GM13977 (cell line): ENCODE measurements at regions not wholly inside any gene's neighbourhood (a gene's known extent, or its start where the extent isn't known, plus 50 kb on each side); places are given as distances from the start of the nearest gene placed in this dataset.
"Not testable (repeated sequence)": the region's sequence is repeated elsewhere in the genome, so short reads cannot be mapped to it uniquely, and the experiment has no call there.

ENCODE experiments used
- DNase-seq: peaks from one replicate; pipeline ENCODE4 v3.0.0; 2012; ENCODE audit warnings: low spot score
- CTCF ChIP-seq: IDR thresholded peaks from 2 replicates; pipeline ENCODE4 v1.5.1; 2012; ENCODE audit warnings: mild to moderate bottlenecking, control low read depth; ENCODE audit not compliant: insufficient read depth; ENCODE audit errors: extremely low read depth, missing control alignments
- in situ Hi-C: fragments of 300-500 bp; cut with MboI; formaldehyde crosslinking; loops from one replicate; pipeline ENCODE4 v1.12.0; 2022; ENCODE audit warnings: low sequenced_read_pairs, low pct_unique_long_range_greater_than_20kb, mixed read lengths, inconsistent platforms; ENCODE audit not compliant: unreplicated experiment

DNA sequence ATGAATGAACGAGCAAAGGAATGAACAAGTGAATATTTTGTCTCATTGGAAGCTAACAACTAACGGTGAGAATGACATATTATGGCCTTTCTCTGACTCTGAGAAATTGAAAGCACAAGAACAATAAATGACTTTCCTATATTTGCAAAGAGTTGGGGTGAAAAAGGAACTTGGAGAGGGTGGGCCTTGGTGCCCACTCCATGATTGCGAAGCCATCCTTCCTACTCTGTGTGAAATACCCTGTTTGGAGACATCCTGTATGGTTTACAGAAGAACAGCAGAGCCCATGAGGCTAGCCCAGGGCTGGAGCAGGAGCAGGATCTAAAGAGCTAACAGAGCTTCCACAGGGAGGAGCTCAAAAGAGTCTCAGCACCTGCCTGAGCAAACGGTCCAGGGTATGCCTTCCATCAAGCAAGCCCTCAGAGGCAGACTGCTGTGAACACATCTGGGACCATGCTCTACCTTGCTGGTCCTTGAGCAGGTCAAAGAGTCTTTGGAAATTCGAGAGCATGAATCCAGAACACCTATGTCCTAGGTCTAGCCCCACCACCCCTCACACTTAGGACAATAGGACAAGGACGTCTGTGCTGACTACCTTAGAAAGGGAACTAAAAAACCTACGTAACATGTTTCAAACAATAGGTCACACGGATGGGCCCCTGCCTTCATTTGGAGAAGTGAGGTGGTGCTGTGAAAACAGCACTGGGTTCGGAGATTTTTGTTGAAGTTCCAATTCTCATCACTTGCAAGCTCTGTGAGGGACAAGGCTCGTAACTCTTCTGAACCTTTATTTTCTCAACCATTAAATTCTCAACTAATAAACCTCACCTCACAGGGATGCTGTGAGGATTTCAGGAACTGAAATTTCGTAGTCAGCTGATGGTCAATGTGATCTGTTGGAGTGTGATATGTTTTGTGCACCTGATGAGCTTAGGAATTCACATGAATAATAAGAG lies 377.4 kb downstream of the RRAGC start:
- TF ChIP-seq CTCF, result no peak
- in situ Hi-C loops, result no loop called here
- no peak for DNase-seq

DNA sequence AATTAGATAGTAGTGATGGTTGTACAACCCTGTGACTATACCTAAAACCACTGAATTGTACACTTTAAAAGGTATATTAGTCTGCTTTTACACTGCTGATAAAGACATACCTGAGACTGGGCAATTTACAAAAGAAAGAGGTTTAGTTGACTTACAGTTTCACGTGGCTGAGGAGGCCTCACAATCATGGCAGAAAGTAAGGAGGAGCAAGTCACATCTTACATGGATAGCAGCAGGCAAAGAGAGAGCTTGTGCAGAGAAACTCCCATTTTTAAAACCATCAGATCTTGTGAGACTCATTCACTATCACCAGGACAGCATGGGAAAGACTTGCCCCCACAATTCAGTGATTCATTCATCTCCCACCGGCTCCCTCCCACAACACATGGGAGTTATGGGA lies 379.9 kb downstream of the RRAGC start:
- DNase-seq, in situ Hi-C loops: not testable (repeated sequence)

- in situ Hi-C loops, result no loop called here
- no peak for DNase-seq
- TF ChIP-seq CTCF, result no peak
Observed at GRCh38 chr1:38477811-38478210, 381.8 kb downstream of the RRAGC start.

DNA sequence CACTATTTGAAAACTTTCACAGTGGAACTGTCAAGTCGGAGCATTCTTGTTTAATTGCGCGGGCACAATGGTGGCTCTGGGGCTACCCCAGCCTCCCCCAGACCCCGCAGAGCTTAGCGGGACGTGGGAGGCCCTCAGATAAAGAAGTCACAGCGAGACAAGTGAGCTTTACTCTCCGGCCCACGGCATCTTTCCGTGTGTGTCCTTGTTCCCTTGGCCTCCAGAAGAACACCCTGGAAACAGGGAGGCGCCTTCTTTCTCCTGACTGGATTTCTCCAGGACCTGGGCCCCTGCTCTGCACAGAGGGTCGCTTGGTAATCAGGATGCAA lies 382.8 kb downstream of the RRAGC start:
- in situ Hi-C loops, result no loop called here
- TF ChIP-seq CTCF, result no peak
- no peak for DNase-seq

DNA sequence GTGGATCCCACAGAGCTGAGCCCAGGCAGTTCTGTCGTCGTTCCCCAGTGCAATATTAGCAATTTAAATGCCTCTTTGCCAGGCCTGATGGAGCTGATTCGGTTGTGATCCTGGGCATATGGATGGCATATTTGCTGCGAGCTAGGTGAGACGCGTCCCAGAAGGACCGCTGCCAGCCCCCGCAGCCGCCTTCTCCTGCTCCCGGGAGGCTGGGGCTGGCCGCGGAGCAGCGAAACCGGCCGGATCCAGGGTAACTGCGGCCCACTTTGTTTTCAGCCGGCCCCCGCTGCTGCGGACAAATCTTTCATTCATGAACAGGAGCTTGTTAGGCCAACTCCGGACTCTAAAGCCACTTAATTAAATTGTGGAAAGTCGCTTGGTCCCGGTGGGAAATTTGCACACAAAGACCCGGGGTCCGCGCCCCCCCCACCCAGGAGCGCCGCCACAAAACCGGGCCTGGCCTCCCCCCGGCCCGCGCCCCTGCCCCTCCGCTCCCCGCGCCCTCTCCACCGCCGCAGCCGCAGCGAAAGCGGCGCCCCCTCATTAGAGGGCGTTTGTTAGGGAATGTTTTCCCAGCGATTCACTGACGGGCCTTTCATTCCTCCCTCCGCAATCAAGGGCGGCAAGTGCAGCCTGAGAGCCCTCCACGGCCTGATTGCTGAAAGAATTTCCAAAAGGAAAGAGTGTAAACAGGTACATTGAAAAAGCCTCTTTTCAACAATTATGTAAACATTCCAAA lies 383.3 kb downstream of the RRAGC start:
- in situ Hi-C loops, result no loop called here
- DNase-seq, result peak; percentile 34
- no peak for TF ChIP-seq CTCF

DNA sequence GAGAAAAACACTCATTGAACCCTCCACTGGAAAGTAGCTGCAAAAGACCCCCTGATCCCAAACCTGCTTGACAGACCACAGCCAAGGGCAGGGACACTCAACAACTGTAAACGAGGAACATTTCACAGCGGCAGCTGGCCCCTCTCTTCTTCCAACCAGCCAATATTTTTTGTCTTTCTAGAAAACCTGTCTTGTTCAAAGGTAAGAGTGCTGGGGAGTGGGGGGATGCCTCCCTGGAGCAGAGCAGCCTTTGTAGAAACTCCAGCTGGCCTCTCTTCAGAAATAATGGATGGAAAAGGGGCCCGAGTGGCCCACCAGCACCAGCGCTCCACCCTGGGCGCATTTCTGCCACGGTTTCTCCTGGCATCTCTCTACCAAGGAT lies 384.0 kb downstream of the RRAGC start:
- TF ChIP-seq CTCF, result no peak
- in situ Hi-C loops, result no loop called here
- DNase-seq, result no peak
